ENCODE measurements at regions not wholly inside any gene's neighbourhood (a gene's known extent, or its start where the extent isn't known, plus 50 kb on each side); places are given as distances from the start of the nearest gene placed in this dataset.

DNA sequence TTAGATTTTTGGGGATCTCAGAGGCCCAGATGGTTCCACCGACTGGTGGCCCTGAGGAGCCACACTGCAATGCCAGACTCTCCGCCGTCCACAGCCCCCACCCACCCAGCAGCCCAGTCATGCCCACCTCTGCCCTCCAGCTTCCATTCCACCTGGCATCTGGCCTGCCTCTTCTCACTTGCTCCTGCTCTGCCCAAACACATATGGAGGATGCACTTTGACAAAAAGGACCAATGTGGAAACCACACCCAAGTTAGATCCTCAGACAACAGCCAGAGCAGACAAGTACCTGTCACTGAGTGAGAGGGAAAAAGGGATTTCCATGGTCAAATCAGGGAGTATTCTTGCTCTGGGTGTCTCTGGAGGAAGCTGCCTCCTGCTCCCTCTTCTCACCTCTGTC lies 120.6 kb upstream of the NXT1 start:
- no peak for TF ChIP-seq EZH2 (IDR thresholded peaks at IDR 0.05)
- TF ChIP-seq POLR2AphosphoS5 (IDR thresholded peaks at IDR 0.05; ENCODE audit: borderline replicate concordance, low read depth, low read length): no peak

Measured in SK-N-MC (cell line).